H1 (cell line): ENCODE measurements at regions not wholly inside any gene's neighbourhood (a gene's known extent, or its start where the extent isn't known, plus 50 kb on each side); places are given as distances from the start of the nearest gene placed in this dataset.

Experiments
- CTCF ChIA-PET: fragments of 300-600 bp; sonication (Branson Sonifier 250); formaldehyde crosslinking; loops from one replicate; lab custom pipeline; 2021; ENCODE audit not compliant: partially characterized antibody; lab: Charles Lee
- POLR2A ChIA-PET: fragments of 300-600 bp; sonication (Branson Sonifier 250); formaldehyde crosslinking; loops from one replicate; lab custom pipeline; 2021; ENCODE audit warnings: inconsistent platforms; ENCODE audit not compliant: partially characterized antibody; lab: Charles Lee
- DNase-seq, 2 experiments: peaks; one replicate each; pipeline versions ENCODE4 v3.0.0 to v3.0.0-alpha.2; 2010 to 2022; ENCODE audit warnings: low spot score in 2 of 2, low read depth in 1 of 2, mixed read lengths in 1 of 2
- FAIRE-seq: peaks from 2 replicates; lab custom pipeline; 2011; peaks lifted over from hg19 to GRCh38; lab: Jason Lieb, UNC
- H2AFZ ChIP-seq: 2 replicates; pipeline ENCODE4 v1.8.1; 2012; ENCODE audit warnings: low read length, inconsistent platforms
- H2AK5ac ChIP-seq: 2 replicates; pipeline ENCODE4 v1.6.1; 2013; ENCODE audit warnings: low read depth, low read length
- H2BK120ac ChIP-seq: replicated peaks from 2 replicates; pipeline ENCODE3; 2013; ENCODE audit warnings: low read depth, low read length, inconsistent platforms
- H2BK12ac ChIP-seq: 2 replicates; pipeline ENCODE4 v1.6.1; 2013; ENCODE audit warnings: low read depth, low read length
- H2BK15ac ChIP-seq: 2 replicates; pipeline ENCODE4 v1.6.1; 2013; ENCODE audit warnings: low read length
- H2BK20ac ChIP-seq: 2 replicates; pipeline ENCODE4 v1.6.1; 2013; ENCODE audit warnings: low read length
- H2BK5ac ChIP-seq: 2 replicates; pipeline ENCODE4 v1.6.1; 2013; ENCODE audit warnings: low read depth, low read length
- H3K14ac ChIP-seq: 2 replicates; pipeline ENCODE4 v1.6.1; 2013; ENCODE audit warnings: inconsistent platforms; ENCODE audit not compliant: insufficient read length
- H3K18ac ChIP-seq: 2 replicates; pipeline ENCODE4 v1.6.1; 2013; ENCODE audit warnings: low read length; ENCODE audit errors: extremely low read depth
- H3K23ac ChIP-seq: 2 replicates; pipeline ENCODE4 v1.6.1; 2013; ENCODE audit warnings: inconsistent platforms; ENCODE audit not compliant: insufficient read length
- H3K23me2 ChIP-seq: 2 replicates; pipeline ENCODE4 v1.6.1; 2013; ENCODE audit warnings: low read depth, low read length
- H3K27ac ChIP-seq: 2 replicates; pipeline ENCODE4 v1.6.1; 2011; ENCODE audit warnings: low read depth, low read length, inconsistent platforms
- H3K27me3 ChIP-seq, 4 experiments: replicated peaks in 1 of 4; 1 replicate in 1 of 4; 2 replicates in 3 of 4; pipeline versions ENCODE4 v1.6.1 to v1.8.1; 2011 to 2013; ENCODE audit warnings: low read length in 3 of 4, mild to moderate bottlenecking in 3 of 4, inconsistent platforms in 2 of 4, mixed read lengths in 2 of 4, moderate library complexity in 1 of 4; ENCODE audit not compliant: control insufficient read depth in 3 of 4, insufficient read depth in 3 of 4; ENCODE audit errors: extremely low read depth in 1 of 4
- H3K36me3 ChIP-seq, 4 experiments: 2 replicates each; pipeline versions ENCODE4 v1.6.1 to v1.8.1; 2011 to 2013; ENCODE audit warnings: mild to moderate bottlenecking in 4 of 4, low read length in 3 of 4, moderate library complexity in 2 of 4, control low read depth in 1 of 4, inconsistent platforms in 1 of 4; ENCODE audit not compliant: insufficient read depth in 4 of 4, control insufficient read depth in 2 of 4
- H3K4ac ChIP-seq: replicated peaks from 2 replicates; pipeline ENCODE3; 2013; ENCODE audit warnings: low read length, low read depth, mixed read lengths, inconsistent platforms; ENCODE audit not compliant: insufficient read length
- H3K4me1 ChIP-seq, 4 experiments: replicated peaks in 1 of 4; 1 replicate in 1 of 4; 2 replicates in 3 of 4; pipeline versions ENCODE4 v1.6.1 to v1.8.1; 2011 to 2013; ENCODE audit warnings: low read length in 3 of 4, inconsistent platforms in 2 of 4, mixed read lengths in 1 of 4; ENCODE audit not compliant: insufficient read depth in 4 of 4, control insufficient read depth in 3 of 4
- H3K4me2 ChIP-seq, 2 experiments: 2 replicates each; pipeline versions ENCODE4 v1.6.1 to v1.8.1; 2011 to 2013; ENCODE audit warnings: low read depth in 2 of 2, low read length in 2 of 2, control low read depth in 1 of 2, inconsistent platforms in 1 of 2, mild to moderate bottlenecking in 1 of 2; ENCODE audit not compliant: insufficient read depth in 1 of 2
- H3K4me3 ChIP-seq, 4 experiments: fragments of 200-600, 300-600 bp in 1 of 4; sonication (generic), shearing (Covaris generic), sonication (Bioruptor Twin) in 1 of 4; 2 replicates each; pipeline versions ENCODE4 v1.5.1 to v1.8.1; 2011 to 2016; ENCODE audit warnings: low read length in 4 of 4, low read depth in 3 of 4, control low read depth in 2 of 4, inconsistent platforms in 2 of 4, mild to moderate bottlenecking in 2 of 4, mixed read lengths in 1 of 4, moderate library complexity in 1 of 4; ENCODE audit not compliant: insufficient read depth in 2 of 4; ENCODE audit errors: extremely low read depth in 1 of 4
- H3K56ac ChIP-seq: replicated peaks from 2 replicates; pipeline ENCODE3; 2013; ENCODE audit warnings: low read depth, mild to moderate bottlenecking, mixed read lengths, low read length, inconsistent platforms; ENCODE audit not compliant: insufficient read length
- H3K79me1 ChIP-seq: 2 replicates; pipeline ENCODE4 v1.6.1; 2013; ENCODE audit warnings: low read depth, low read length, control low read depth
- H3K79me2 ChIP-seq, 2 experiments: 2 replicates each; pipeline versions ENCODE4 v1.6.1 to v1.8.1; 2012 to 2013; ENCODE audit warnings: low read length in 2 of 2, mild to moderate bottlenecking in 2 of 2, inconsistent platforms in 1 of 2; ENCODE audit not compliant: insufficient read depth in 2 of 2, control insufficient read depth in 1 of 2
- H3K9ac ChIP-seq, 4 experiments: replicated peaks in 1 of 4; 1 replicate in 1 of 4; 2 replicates in 3 of 4; pipeline versions ENCODE4 v1.6.1 to v1.8.1; 2011 to 2013; ENCODE audit warnings: low read depth in 3 of 4, low read length in 3 of 4, control low read depth in 2 of 4, mild to moderate bottlenecking in 2 of 4, moderate library complexity in 2 of 4, inconsistent platforms in 1 of 4; ENCODE audit errors: extremely low read depth in 1 of 4
- H3K9me3 ChIP-seq, 2 experiments: 2 replicates each; pipeline versions ENCODE4 v1.6.1 to v1.8.1; 2012 to 2013; ENCODE audit warnings: mild to moderate bottlenecking in 2 of 2, moderate library complexity in 2 of 2, control low read depth in 1 of 2, inconsistent platforms in 1 of 2, low read depth in 1 of 2, low read length in 1 of 2, mixed read lengths in 1 of 2; ENCODE audit not compliant: insufficient read depth in 2 of 2
- H4K20me1 ChIP-seq, 2 experiments: replicated peaks in 1 of 2; 2 replicates each; pipeline versions ENCODE3 to v1.8.1; 2011 to 2013; ENCODE audit warnings: inconsistent platforms in 2 of 2, low read length in 2 of 2, mild to moderate bottlenecking in 1 of 2; ENCODE audit not compliant: insufficient read depth in 2 of 2, control insufficient read depth in 1 of 2
- H4K5ac ChIP-seq: 2 replicates; pipeline ENCODE4 v1.6.1; 2013; ENCODE audit warnings: low read length, low read depth, mixed read lengths, inconsistent platforms; ENCODE audit not compliant: insufficient read length
- H4K8ac ChIP-seq: 2 replicates; pipeline ENCODE4 v1.8.0; 2013; ENCODE audit warnings: mild to moderate bottlenecking, moderate library complexity, low read length, inconsistent platforms; ENCODE audit not compliant: insufficient read depth; ENCODE audit errors: extremely low read depth
- H4K91ac ChIP-seq: replicated peaks from 2 replicates; pipeline ENCODE3; 2013; ENCODE audit warnings: low read length, mixed read lengths, inconsistent platforms; ENCODE audit not compliant: insufficient read length
- CBX5 ChIP-seq: fragments of 300-800, 300-1000 bp; sonication (generic); IDR thresholded peaks from 2 replicates; pipeline ENCODE4 v1.7.1; 2016; ENCODE audit warnings: antibody characterized with exemption, low read length, low read depth
- EZH2 ChIP-seq: fragments of 200-600 bp; sonication (generic); IDR thresholded peaks from 2 replicates; pipeline ENCODE4 v1.7.1; 2012; ENCODE audit warnings: low read depth, mild to moderate bottlenecking, moderate library complexity, low read length, inconsistent platforms; ENCODE audit not compliant: severe bottlenecking
- HDAC6 ChIP-seq: IDR thresholded peaks from one replicate; pipeline ENCODE4 v1.7.1; 2012; ENCODE audit warnings: low read depth, mild to moderate bottlenecking, inconsistent platforms, low read length, moderate library complexity
- KDM4A ChIP-seq: IDR thresholded peaks from one replicate; pipeline ENCODE4 v1.7.1; 2012; ENCODE audit warnings: low read depth, mild to moderate bottlenecking, moderate library complexity, low read length, inconsistent platforms; ENCODE audit not compliant: severe bottlenecking
- POLR2A ChIP-seq, 2 experiments: IDR thresholded peaks; 1 replicate in 1 of 2; 2 replicates in 1 of 2; pipeline ENCODE4 v1.6.1; 2011; ENCODE audit warnings: low read depth in 2 of 2, low read length in 2 of 2, mild to moderate bottlenecking in 2 of 2; ENCODE audit errors: control extremely low read depth in 1 of 2
- RAD21 ChIP-seq, 2 experiments: IDR thresholded peaks in 1 of 2; conservative IDR thresholded peaks in 1 of 2; 2 replicates each; pipeline ENCODE4 v1.6.1; 2011; ENCODE audit warnings: low read depth in 2 of 2, low read length in 2 of 2, improper control_type of control experiment in 1 of 2, inconsistent platforms in 1 of 2, mild to moderate bottlenecking in 1 of 2, moderate library complexity in 1 of 2
- RFX5 ChIP-seq: IDR thresholded peaks from 2 replicates; pipeline ENCODE4 v1.6.1; 2011; ENCODE audit warnings: low read depth, low read length, improper control_type of control experiment, borderline replicate concordance
- SAP30 ChIP-seq: fragments of 300-600 bp; sonication (generic); IDR thresholded peaks from 2 replicates; pipeline ENCODE4 v1.7.1; 2012; ENCODE audit warnings: low read length, moderate library complexity, mild to moderate bottlenecking, inconsistent platforms; ENCODE audit not compliant: insufficient read depth, insufficient replicate concordance
- SP1 ChIP-seq: IDR thresholded peaks from 2 replicates; pipeline ENCODE4 v1.6.1; 2011; ENCODE audit warnings: low read depth, low read length
- TAF7 ChIP-seq: optimal IDR thresholded peaks from 2 replicates; pipeline ENCODE3; 2011; ENCODE audit warnings: low read depth, mild to moderate bottlenecking, inconsistent platforms, low read length, moderate library complexity, borderline replicate concordance
- WGBS, 2 experiments: shearing (Covaris generic) in 1 of 2; methylation state at CpG; one replicate each; pipeline versions ENCODE4 v1.1.6 to v1.1.7; 2013 to 2015; ENCODE audit warnings: low lambda C conversion rate in 2 of 2, mixed read lengths in 2 of 2, inconsistent platforms in 1 of 2, low coverage in 1 of 2, missing lambda C conversion rate in 1 of 2; ENCODE audit not compliant: insufficient replicate concordance in 2 of 2, insufficient coverage in 1 of 2, insufficient read length in 1 of 2; ENCODE audit errors: extremely low coverage in 1 of 2, missing lambda C conversion rate in 1 of 2; 5-methylcytosine and 5-hydroxymethylcytosine counted together

GRCh38 chr14:66244834-66245233, 241.3 kb upstream of the CCDC196 start:
- no peaks in the 10 kb centered on the region for H3K79me2 ChIP-seq
- H2BK12ac ChIP-seq = no peak overlapping the region
- no peak overlapping the region for H4K8ac ChIP-seq
- WGBS, 2 experiments = 81% methylated on average over 5 of the region's 5 CpGs; no CpG with 5 or more reads in 1 of the 2 experiments
- H3K79me1 ChIP-seq = no peaks in the 10 kb centered on the region
- H3K18ac ChIP-seq = no peak overlapping the region
- DNase-seq (no peak), FAIRE-seq (no peak)
- no peak overlapping the region for H3K4me3 ChIP-seq
- no peak overlapping the region for H3K4me2 ChIP-seq
- H2AK5ac ChIP-seq = no peak overlapping the region
- H3K27me3 ChIP-seq = no peaks in the 10 kb centered on the region
- no peak overlapping the region for H3K9ac ChIP-seq
- no peak overlapping the region for H3K14ac ChIP-seq
- ChIA-PET CTCF (interaction anchor here (0.6 to 1.5 kb wide), 6 partner anchors 9 to 173 kb away, joined by 3 to 7 read pairs (median 3); no protein-coding TSS in a partner anchor), POLR2A (no interaction called here)
- H3K36me3 ChIP-seq = no peaks in the 10 kb centered on the region
- no peak overlapping the region for H3K56ac ChIP-seq
- no peaks in the 10 kb centered on the region for H4K20me1 ChIP-seq
- H3K4ac ChIP-seq = no peak overlapping the region
- no peak for TF ChIP-seq HDAC6
- TF ChIP-seq POLR2A (IDR thresholded peaks at IDR 0.05; ENCODE audit: control extremely low read depth in 1 of 2, low read depth in 2 of 2, low read length in 2 of 2) = no peak
- TF ChIP-seq SP1 = no peak
- no peak for TF ChIP-seq RAD21 (IDR thresholded peaks at IDR 0.05 in 1 of 2, conservative IDR thresholded peaks at IDR 0.05 in 1 of 2; ENCODE audit: low read depth in 2 of 2, low read length in 2 of 2)
- TF ChIP-seq EZH2 = no peak
- no peak for TF ChIP-seq TAF7
- TF ChIP-seq SAP30 = no peak
- TF ChIP-seq CBX5 = no peak
- TF ChIP-seq KDM4A = no peak
- TF ChIP-seq RFX5 = no peak
- H2BK15ac ChIP-seq = no peak overlapping the region
- no peak overlapping the region for H2BK5ac ChIP-seq
- no peak overlapping the region for H2BK20ac ChIP-seq
- H3K27ac ChIP-seq = no peak overlapping the region
- H3K9me3 ChIP-seq = no peaks in the 10 kb centered on the region
- no peak overlapping the region for H4K5ac ChIP-seq
- H3K4me1 ChIP-seq = peaks cover 0 to 3% (median 0%) of the 10 kb centered on the region in 4 experiments; a peak in 2 of 7 replicates
- H2AFZ ChIP-seq = peak overlapping the region; percentile 54; the same call in 1 of the 2 replicates
- H3K23me2 ChIP-seq = no peaks in the 10 kb centered on the region
- H4K91ac ChIP-seq = no peak overlapping the region
- H2BK120ac ChIP-seq = no peak overlapping the region
- no peak overlapping the region for H3K23ac ChIP-seq
